GM12891 (cell line): ENCODE measurements at regions not wholly inside any gene's neighbourhood (a gene's known extent, or its start where the extent isn't known, plus 50 kb on each side); places are given as distances from the start of the nearest gene placed in this dataset.
"Not testable (repeated sequence)": the region's sequence is repeated elsewhere in the genome, so short reads cannot be mapped to it uniquely, and the experiment has no call there.

Experiments
- POLR2A ChIP-seq: IDR thresholded peaks from 2 replicates; pipeline ENCODE4 v1.6.1; 2011; ENCODE audit warnings: low read depth, low read length, control low read depth
- POLR2AphosphoS5 ChIP-seq: IDR thresholded peaks from 2 replicates; pipeline ENCODE4 v1.6.1; 2011; ENCODE audit warnings: low read depth, low read length, control low read depth
- SPI1 ChIP-seq: IDR thresholded peaks from 2 replicates; pipeline ENCODE4 v1.6.1; 2011; ENCODE audit warnings: low read depth, low read length, control low read depth
- TAF1 ChIP-seq: IDR thresholded peaks from 2 replicates; pipeline ENCODE4 v1.6.1; 2011; ENCODE audit warnings: low read depth, low read length, control low read depth

GRCh38 chr5:87217480-87217879 is 50.2 kb upstream of the RASA1 start:
- TF ChIP-seq POLR2A, POLR2AphosphoS5, TAF1, SPI1: not testable (repeated sequence)
